AG09319 (cell line): ENCODE measurements at regions not wholly inside any gene's neighbourhood (a gene's known extent, or its start where the extent isn't known, plus 50 kb on each side); places are given as distances from the start of the nearest gene placed in this dataset.

Experiments used
- DNase-seq: peaks from one replicate; pipeline ENCODE4 v3.0.0-alpha.2; 2010; ENCODE audit warnings: low read depth; ENCODE audit errors: extremely low read depth
- CTCF ChIP-seq: IDR thresholded peaks from 2 replicates; pipeline ENCODE4 v1.5.1; 2011; ENCODE audit warnings: low read depth, mild to moderate bottlenecking, inconsistent platforms, low read length, moderate library complexity

- TF ChIP-seq CTCF: no peak
- DNase-seq: no peak
Observed at GRCh38 chr16:87127766-87128147, 189.4 kb downstream of the C16orf95 start.

GRCh38 chr16:87129771-87130170 is 187.4 kb downstream of the C16orf95 start:
- DNase-seq: no peak
- no peak for TF ChIP-seq CTCF

- TF ChIP-seq CTCF: no peak
- DNase-seq: no peak
Observed at GRCh38 chr16:87131061-87131995, 185.9 kb downstream of the C16orf95 start.

GRCh38 chr16:87131996-87132345 is 185.2 kb downstream of the C16orf95 start:
- TF ChIP-seq CTCF: no peak
- DNase-seq: no peak

GRCh38 chr16:87132361-87133014 is 184.7 kb downstream of the C16orf95 start:
- DNase-seq: peak; percentile 35

GRCh38 chr16:87133112-87133850 is 183.9 kb downstream of the C16orf95 start:
- no peak for TF ChIP-seq CTCF
- DNase-seq: no peak

More at GRCh38 chr16:87132361-87133014, 184.7 kb downstream of the C16orf95 start:
- no peak for TF ChIP-seq CTCF
